Lower lobe of right lung (tissue), 2 donors: ENCODE measurements at regions not wholly inside any gene's neighbourhood (a gene's known extent, or its start where the extent isn't known, plus 50 kb on each side); places are given as distances from the start of the nearest gene placed in this dataset.

Experiments used
- ATAC-seq, 2 donors: fragments of 200-7000 bp; cut with Tn5 transposase; one replicate each; pipeline ENCODE4 v1.9.1; 2020 to 2022; ENCODE audit warnings: mild to moderate bottlenecking in 2 of 2, moderate library complexity in 2 of 2
- DNase-seq: peaks from one replicate; pipeline ENCODE4 v3.0.0-alpha.2; 2020
- H3K27ac ChIP-seq: fragments of 200-600 bp; one replicate; pipeline ENCODE4 v1.8.0; 2022
- H3K27me3 ChIP-seq: fragments of 200-600 bp; one replicate; pipeline ENCODE4 v1.8.0; 2022; ENCODE audit warnings: low read depth
- H3K36me3 ChIP-seq: fragments of 200-600 bp; one replicate; pipeline ENCODE4 v1.8.0; 2022; ENCODE audit warnings: mild to moderate bottlenecking
- H3K4me1 ChIP-seq: fragments of 200-600 bp; one replicate; pipeline ENCODE4 v1.8.0; 2022
- H3K4me3 ChIP-seq: fragments of 200-600 bp; one replicate; pipeline ENCODE4 v1.8.0; 2022; ENCODE audit warnings: mild to moderate bottlenecking
- H3K9me3 ChIP-seq: fragments of 200-600 bp; one replicate; pipeline ENCODE4 v1.8.0; 2022
- CTCF ChIP-seq: fragments of 200-600 bp; IDR thresholded peaks from one replicate; pipeline ENCODE4 v1.8.0; 2022; ENCODE audit warnings: antibody characterized with exemption, mild to moderate bottlenecking
- intact Hi-C: fragments of 100-400 bp; cut with DNase I; formaldehyde crosslinking; loops from one replicate; pipeline ENCODE4 v1.11.0; 2022
- donor health status: DM: no; HTN: yes; CAD: no; lungs with severe emphysema.

- Histone ChIP-seq H3K4me1 (no peaks in the 10 kb centered on the region), H3K9me3 (peaks cover 2% of the 10 kb centered on the region), H3K27ac (no peak overlapping the region), H3K36me3 (no peaks in the 10 kb centered on the region), H3K4me3 (no peak overlapping the region), H3K27me3 (no peaks in the 10 kb centered on the region)
- no peak for ATAC-seq
- no peak for DNase-seq
- intact Hi-C loops = no loop called here
- no peak for TF ChIP-seq CTCF
Observed at GRCh38 chr5:145441228-145441627, 393.9 kb downstream of the PRELID2 start.

- no peak overlapping the region for H3K4me3 ChIP-seq
- DNase-seq (no peak), ATAC-seq (no peak)
- no peaks in the 10 kb centered on the region for H3K27me3 ChIP-seq
- intact Hi-C loops = no loop called here
- no peak overlapping the region for H3K27ac ChIP-seq
- no peaks in the 10 kb centered on the region for H3K4me1 ChIP-seq
- no peaks in the 10 kb centered on the region for H3K36me3 ChIP-seq
- no peak for TF ChIP-seq CTCF
- H3K9me3 ChIP-seq = peaks cover 2% of the 10 kb centered on the region
Observed at GRCh38 chr5:145437627-145438026, 397.5 kb downstream of the PRELID2 start.

- no peaks in the 10 kb centered on the region for H3K27me3 ChIP-seq
- DNase-seq (no peak), ATAC-seq (no peak)
- TF ChIP-seq CTCF = no peak
- H3K4me3 ChIP-seq = no peak overlapping the region
- no peaks in the 10 kb centered on the region for H3K36me3 ChIP-seq
- H3K27ac ChIP-seq = no peak overlapping the region
- peaks cover 2% of the 10 kb centered on the region for H3K9me3 ChIP-seq
- intact Hi-C loops = no loop called here
- no peaks in the 10 kb centered on the region for H3K4me1 ChIP-seq
Observed at GRCh38 chr5:145433077-145433476, 402.1 kb downstream of the PRELID2 start.

GRCh38 chr5:145429170-145429569 is 406.0 kb downstream of the PRELID2 start:
- no peaks in the 10 kb centered on the region for H3K36me3 ChIP-seq
- no peaks in the 10 kb centered on the region for H3K27me3 ChIP-seq
- no peaks in the 10 kb centered on the region for H3K4me1 ChIP-seq
- H3K4me3 ChIP-seq = no peak overlapping the region
- ATAC-seq (no peak), DNase-seq (no peak)
- H3K9me3 ChIP-seq = no peaks in the 10 kb centered on the region
- intact Hi-C loops = no loop called here
- no peak overlapping the region for H3K27ac ChIP-seq
- TF ChIP-seq CTCF = no peak

- intact Hi-C loops = no loop called here
- ATAC-seq = no peak
- H3K4me1 ChIP-seq = no peaks in the 10 kb centered on the region
- H3K4me3 ChIP-seq = no peak overlapping the region
- no peak overlapping the region for H3K27ac ChIP-seq
- H3K27me3 ChIP-seq = no peaks in the 10 kb centered on the region
- no peaks in the 10 kb centered on the region for H3K36me3 ChIP-seq
- TF ChIP-seq CTCF = no peak
- DNase-seq = no peak
- peaks cover 41% of the 10 kb centered on the region for H3K9me3 ChIP-seq
Observed at GRCh38 chr5:145408048-145408341, 427.1 kb downstream of the PRELID2 start.

- Histone ChIP-seq H3K4me3 (no peak overlapping the region), H3K36me3 (no peaks in the 10 kb centered on the region), H3K27ac (no peak overlapping the region), H3K9me3 (peaks cover 39% of the 10 kb centered on the region), H3K27me3 (no peaks in the 10 kb centered on the region), H3K4me1 (no peaks in the 10 kb centered on the region)
- intact Hi-C loops = no loop called here
- TF ChIP-seq CTCF = no peak
- DNase-seq (no peak), ATAC-seq (no peak)
Observed at GRCh38 chr5:145407300-145408047, 427.7 kb downstream of the PRELID2 start.
